Transverse colon (tissue), 4 donors: ENCODE measurements at regions not wholly inside any gene's neighbourhood (a gene's known extent, or its start where the extent isn't known, plus 50 kb on each side); places are given as distances from the start of the nearest gene placed in this dataset.

Source experiments
- EP300 ChIP-seq: sonication (generic); formaldehyde crosslinking; IDR thresholded peaks from one replicate; pipeline ENCODE4 v1.6.1; 2017; ENCODE audit warnings: antibody characterized with exemption, low read depth
- POLR2A ChIP-seq: fragments of 450-650 bp; IDR thresholded peaks from one replicate; pipeline ENCODE4 v1.6.1; 2016; ENCODE audit warnings: antibody characterized with exemption, mild to moderate bottlenecking, moderate library complexity
- POLR2AphosphoS5 ChIP-seq, 3 donors: sonication (generic); formaldehyde crosslinking; IDR thresholded peaks; one replicate each; pipeline ENCODE4 v1.6.1; 2016; ENCODE audit warnings: antibody characterized with exemption in 3 of 3
- TF ChIP-seq, protein P1 (sequence below), 5 experiments: fragments of 200-600 bp in 3 of 5; fragments of 450-650 bp in 2 of 5; sonication (generic) in 3 of 5; IDR thresholded peaks; 1 replicate in 2 of 5; 2 replicates in 3 of 5; pipeline ENCODE4 v1.5.1; 2016 to 2017; ENCODE audit warnings: antibody characterized with exemption in 5 of 5, inconsistent platforms in 3 of 5, mild to moderate bottlenecking in 2 of 5, moderate library complexity in 1 of 5

DNA sequence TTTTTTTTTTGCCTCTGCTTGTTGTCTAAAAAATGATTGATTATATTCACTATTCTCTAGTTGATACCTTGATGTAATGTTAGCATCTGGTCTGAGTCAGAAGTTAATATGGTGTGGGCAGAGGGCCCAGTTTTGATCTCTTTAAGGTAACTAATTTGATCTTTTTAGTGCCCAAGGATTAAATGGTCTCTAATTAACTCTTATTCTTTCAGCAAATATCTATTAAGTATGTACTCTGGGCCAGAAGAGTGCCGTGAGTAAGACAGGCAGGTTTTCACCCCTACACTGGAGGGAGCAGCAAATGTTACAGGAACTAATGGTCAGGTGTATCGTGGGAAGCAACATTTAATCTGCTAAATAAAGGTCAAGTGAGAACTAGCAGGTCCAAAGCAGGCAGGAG is 144.6 kb upstream of the COL1A2 start:
- TF ChIP-seq EP300: no peak
- TF ChIP-seq, protein P1, sequence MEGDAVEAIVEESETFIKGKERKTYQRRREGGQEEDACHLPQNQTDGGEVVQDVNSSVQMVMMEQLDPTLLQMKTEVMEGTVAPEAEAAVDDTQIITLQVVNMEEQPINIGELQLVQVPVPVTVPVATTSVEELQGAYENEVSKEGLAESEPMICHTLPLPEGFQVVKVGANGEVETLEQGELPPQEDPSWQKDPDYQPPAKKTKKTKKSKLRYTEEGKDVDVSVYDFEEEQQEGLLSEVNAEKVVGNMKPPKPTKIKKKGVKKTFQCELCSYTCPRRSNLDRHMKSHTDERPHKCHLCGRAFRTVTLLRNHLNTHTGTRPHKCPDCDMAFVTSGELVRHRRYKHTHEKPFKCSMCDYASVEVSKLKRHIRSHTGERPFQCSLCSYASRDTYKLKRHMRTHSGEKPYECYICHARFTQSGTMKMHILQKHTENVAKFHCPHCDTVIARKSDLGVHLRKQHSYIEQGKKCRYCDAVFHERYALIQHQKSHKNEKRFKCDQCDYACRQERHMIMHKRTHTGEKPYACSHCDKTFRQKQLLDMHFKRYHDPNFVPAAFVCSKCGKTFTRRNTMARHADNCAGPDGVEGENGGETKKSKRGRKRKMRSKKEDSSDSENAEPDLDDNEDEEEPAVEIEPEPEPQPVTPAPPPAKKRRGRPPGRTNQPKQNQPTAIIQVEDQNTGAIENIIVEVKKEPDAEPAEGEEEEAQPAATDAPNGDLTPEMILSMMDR (IDR thresholded peaks at IDR 0.05): no peak
- no peak for TF ChIP-seq POLR2AphosphoS5 (IDR thresholded peaks at IDR 0.05)
- no peak for TF ChIP-seq POLR2A
